ENCODE measurements at regions not wholly inside any gene's neighbourhood (a gene's known extent, or its start where the extent isn't known, plus 50 kb on each side); places are given as distances from the start of the nearest gene placed in this dataset.

DNA sequence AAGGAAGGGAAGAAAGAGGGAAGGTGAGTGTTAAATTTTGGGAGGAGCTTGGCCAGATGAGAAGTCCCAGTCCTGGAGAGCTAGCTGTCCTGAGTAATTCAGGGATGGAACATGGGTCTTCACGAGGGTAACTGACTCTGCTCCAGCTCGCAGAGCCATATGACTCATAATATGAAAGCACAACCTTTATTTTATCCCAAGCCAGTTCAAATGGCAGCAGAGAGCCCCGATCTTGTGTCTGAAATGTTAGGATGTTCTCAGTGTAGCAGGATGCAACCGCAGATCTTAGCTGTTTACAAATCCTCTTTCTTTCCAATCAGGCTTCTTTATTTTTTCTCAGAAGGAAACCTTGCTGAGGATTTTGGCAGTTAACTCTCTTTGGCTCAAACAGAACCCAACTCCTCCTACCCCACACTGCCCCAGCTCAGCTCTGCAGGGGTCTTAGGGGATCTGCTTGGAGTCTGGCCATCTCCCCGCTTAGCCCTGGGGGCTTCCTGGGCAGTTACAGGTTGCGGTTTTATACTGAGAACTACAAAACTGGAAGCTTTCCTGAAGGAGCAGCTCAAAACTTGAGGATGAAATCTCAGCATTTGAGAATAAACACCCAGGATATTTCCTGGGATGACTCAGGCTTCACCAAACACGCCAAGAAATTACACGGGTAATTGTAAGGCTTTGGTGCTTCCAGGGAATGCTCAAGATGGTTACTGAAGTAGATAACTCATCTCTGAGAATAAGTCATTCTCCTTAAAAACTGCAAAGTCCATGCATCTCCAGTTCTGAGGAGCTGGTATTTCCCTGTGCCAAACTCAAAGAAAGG is 92.5 kb downstream of the VCPKMT start:
- Histone ChIP-seq H3K4me3 (ENCODE audit: control insufficient read depth in 1 of 2, extremely low read depth in 1 of 2, low read length in 1 of 2) (no peak overlapping the region), H3K36me3 (ENCODE audit: control insufficient read depth in 2 of 2, extremely low read depth in 1 of 2, insufficient read depth in 1 of 2, low read length in 1 of 2) (no peaks in the 10 kb centered on the region), H3K9me3 (no peaks in the 10 kb centered on the region), H3K27ac (ENCODE audit: low read length) (no peak overlapping the region), H3K27me3 (replicated peaks in 1 of 2; ENCODE audit: control insufficient read depth in 2 of 2, extremely low read depth in 1 of 2, insufficient read depth in 2 of 2, low read length in 1 of 2) (no peaks in the 10 kb centered on the region), H3K4me1 (ENCODE audit: control insufficient read depth in 1 of 2, extremely low read depth in 1 of 2, insufficient read depth in 2 of 2, low read length in 2 of 2) (peaks cover 2 to 15% of the 10 kb centered on the region in 2 experiments)
- POLR2A ChIA-PET: interaction anchor here in 1 of 2 donors (1.1 kb wide), 1 partner anchor 92 kb away, joined by 6 read pairs; the partner anchor contains the start of gene VCPKMT
- Mint-ChIP-seq H3K9me3 (peaks cover 10 to 21% (median 12%) of the 10 kb centered on the region in 3 donors), H3K36me3 (peaks cover 49% of the 10 kb centered on the region), H3K27ac (no peak overlapping the region), H3K4me3 (no peak overlapping the region), H3K4me1 (peaks cover 15 to 20% (median 15%) of the 10 kb centered on the region in 3 donors), H3K27me3 (no peaks in the 10 kb centered on the region)
- CTCF ChIA-PET: no interaction called here
- ATAC-seq (replicated peaks in 1 of 4) (no peak), DNase-seq (no peak)
- WGBS (ENCODE audit: insufficient coverage): 100% methylated on average over 2 of the region's 8 CpGs

DNA sequence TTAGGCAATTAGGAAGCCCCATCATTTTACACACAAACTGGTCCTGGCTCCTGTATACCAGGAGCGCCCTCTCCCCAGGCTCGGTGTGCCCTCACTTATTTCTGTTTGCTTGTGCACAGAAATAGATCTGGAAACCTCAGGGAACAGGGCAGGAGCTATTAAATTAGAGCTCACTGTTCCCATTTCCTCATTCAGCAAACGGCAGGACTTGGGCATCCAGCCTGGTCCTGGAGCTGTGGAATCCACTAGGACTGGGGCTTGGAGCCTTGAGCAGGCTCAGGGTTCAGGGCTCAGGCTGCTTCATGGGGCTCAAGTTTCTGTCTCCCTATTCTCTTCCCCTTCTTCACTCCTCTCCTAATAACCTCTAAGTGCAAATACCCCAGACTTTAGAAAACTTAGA is 91.3 kb downstream of the VCPKMT start:
- Mint-ChIP-seq H3K4me3 (no peak overlapping the region), H3K36me3 (peaks cover 43% of the 10 kb centered on the region), H3K4me1 (peaks cover 15 to 20% (median 15%) of the 10 kb centered on the region in 3 donors), H3K27me3 (no peaks in the 10 kb centered on the region), H3K27ac (no peak overlapping the region), H3K9me3 (peaks cover 10 to 17% (median 12%) of the 10 kb centered on the region in 3 donors)
- H3K4me1 ChIP-seq (ENCODE audit: control insufficient read depth in 1 of 2, extremely low read depth in 1 of 2, insufficient read depth in 2 of 2, low read length in 2 of 2): peaks cover 2 to 15% of the 10 kb centered on the region in 2 experiments
- peaks cover 0 to 3% of the 10 kb centered on the region in 2 donors for H3K36me3 ChIP-seq (ENCODE audit: control insufficient read depth in 2 of 2, extremely low read depth in 1 of 2, insufficient read depth in 1 of 2, low read length in 1 of 2)
- no peaks in the 10 kb centered on the region for H3K9me3 ChIP-seq
- ChIA-PET CTCF (no interaction called here), POLR2A (no interaction called here)
- no peak overlapping the region for H3K4me3 ChIP-seq (ENCODE audit: control insufficient read depth in 1 of 2, extremely low read depth in 1 of 2, low read length in 1 of 2)
- DNase-seq: no peak
- ATAC-seq (replicated peaks in 1 of 4): no peak
- WGBS (ENCODE audit: insufficient coverage): 89% methylated on average over 3 of the region's 3 CpGs
- no peaks in the 10 kb centered on the region for H3K27me3 ChIP-seq (replicated peaks in 1 of 2; ENCODE audit: control insufficient read depth in 2 of 2, extremely low read depth in 1 of 2, insufficient read depth in 2 of 2, low read length in 1 of 2)
- no peak overlapping the region for H3K27ac ChIP-seq (ENCODE audit: low read length)

DNA sequence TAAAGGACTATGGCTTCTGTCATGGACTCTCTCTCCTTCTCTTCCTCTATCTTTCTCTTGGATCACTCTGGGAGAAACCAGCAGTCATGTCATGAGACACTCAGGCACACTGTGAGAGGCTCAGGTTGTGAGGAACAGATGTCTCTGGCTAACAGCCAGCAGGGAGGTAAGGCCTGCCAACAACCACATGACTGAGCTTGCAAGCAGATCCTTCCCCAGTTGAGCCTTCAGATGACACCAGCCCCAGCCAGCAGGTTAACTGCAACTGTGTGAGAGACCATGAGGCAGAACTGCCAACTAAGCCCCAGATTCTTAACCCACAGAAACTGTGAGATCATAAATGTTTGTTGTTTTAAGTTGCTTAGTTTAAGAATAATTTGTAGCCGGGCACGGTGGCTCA is 90.6 kb downstream of the VCPKMT start:
- Mint-ChIP-seq H3K9me3 (peaks cover 7 to 12% (median 7%) of the 10 kb centered on the region in 3 donors), H3K4me3 (no peak overlapping the region), H3K27ac (no peak overlapping the region), H3K36me3 (peaks cover 42% of the 10 kb centered on the region), H3K4me1 (peaks cover 14 to 15% (median 14%) of the 10 kb centered on the region in 3 donors), H3K27me3 (no peaks in the 10 kb centered on the region)
- peaks cover 0 to 3% of the 10 kb centered on the region in 2 donors for H3K36me3 ChIP-seq (ENCODE audit: control insufficient read depth in 2 of 2, extremely low read depth in 1 of 2, insufficient read depth in 1 of 2, low read length in 1 of 2)
- no peak for ATAC-seq (replicated peaks in 1 of 4)
- no peak overlapping the region for H3K4me3 ChIP-seq (ENCODE audit: control insufficient read depth in 1 of 2, extremely low read depth in 1 of 2, low read length in 1 of 2)
- DNase-seq: peak in 1 of 35 experiments; percentile 20
- H3K27ac ChIP-seq (ENCODE audit: low read length): no peak overlapping the region
- POLR2A ChIA-PET: interaction anchor here in 1 of 2 donors (0.6 kb wide), 1 partner anchor 84 kb away, joined by 4 read pairs; no protein-coding TSS in a partner anchor
- H3K4me1 ChIP-seq (ENCODE audit: control insufficient read depth in 1 of 2, extremely low read depth in 1 of 2, insufficient read depth in 2 of 2, low read length in 2 of 2): peaks cover 2 to 14% of the 10 kb centered on the region in 2 experiments
- H3K27me3 ChIP-seq (replicated peaks in 1 of 2; ENCODE audit: control insufficient read depth in 2 of 2, extremely low read depth in 1 of 2, insufficient read depth in 2 of 2, low read length in 1 of 2): no peaks in the 10 kb centered on the region
- CTCF ChIA-PET: no interaction called here
- no CpG with 5 or more reads among the region's 2 CpGs for WGBS (ENCODE audit: insufficient coverage)
- no peaks in the 10 kb centered on the region for H3K9me3 ChIP-seq

DNA sequence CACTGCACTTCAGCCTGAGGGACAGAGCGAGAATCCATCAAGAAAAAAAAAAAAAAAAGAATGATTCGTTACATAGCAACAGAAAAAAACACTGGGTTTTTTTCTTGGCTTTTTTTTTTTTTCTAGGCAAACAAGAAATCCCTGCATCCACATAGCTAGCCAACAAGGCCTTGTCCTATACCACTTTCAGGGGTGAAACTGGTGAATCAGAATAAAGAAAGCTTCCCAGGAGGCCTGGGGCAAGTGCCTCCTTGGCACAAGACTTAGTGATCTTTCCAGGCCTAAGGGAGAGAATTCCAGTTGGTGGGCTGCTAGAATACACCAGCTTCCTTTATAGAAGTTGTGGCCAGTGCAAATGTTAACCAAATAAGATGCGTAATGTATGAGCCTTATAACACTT is 90.0 kb downstream of the VCPKMT start:
- Mint-ChIP-seq H3K4me3 (no peak overlapping the region), H3K27ac (no peak overlapping the region), H3K36me3 (peaks cover 42% of the 10 kb centered on the region), H3K4me1 (peaks cover 8% of the 10 kb centered on the region in 3 donors), H3K9me3 (peaks cover 7 to 9% (median 7%) of the 10 kb centered on the region in 3 donors), H3K27me3 (no peaks in the 10 kb centered on the region)
- ChIA-PET POLR2A (interaction anchor here in 1 of 2 donors (0.6 to 0.7 kb wide), 2 partner anchors 84 to 388 kb away, joined by 4 to 6 read pairs; no protein-coding TSS in a partner anchor), CTCF (no interaction called here)
- Histone ChIP-seq H3K4me3 (ENCODE audit: control insufficient read depth in 1 of 2, extremely low read depth in 1 of 2, low read length in 1 of 2) (no peak overlapping the region), H3K4me1 (ENCODE audit: control insufficient read depth in 1 of 2, extremely low read depth in 1 of 2, insufficient read depth in 2 of 2, low read length in 2 of 2) (peaks cover 2 to 8% of the 10 kb centered on the region in 2 experiments), H3K36me3 (ENCODE audit: control insufficient read depth in 2 of 2, extremely low read depth in 1 of 2, insufficient read depth in 1 of 2, low read length in 1 of 2) (peaks cover 0 to 3% of the 10 kb centered on the region in 2 donors), H3K27ac (ENCODE audit: low read length) (no peak overlapping the region), H3K9me3 (no peaks in the 10 kb centered on the region), H3K27me3 (replicated peaks in 1 of 2; ENCODE audit: control insufficient read depth in 2 of 2, extremely low read depth in 1 of 2, insufficient read depth in 2 of 2, low read length in 1 of 2) (no peaks in the 10 kb centered on the region)
- ATAC-seq (replicated peaks in 1 of 4) (no peak), DNase-seq (no peak)
- WGBS (ENCODE audit: insufficient coverage): no CpG with 5 or more reads among the region's 3 CpGs

DNA sequence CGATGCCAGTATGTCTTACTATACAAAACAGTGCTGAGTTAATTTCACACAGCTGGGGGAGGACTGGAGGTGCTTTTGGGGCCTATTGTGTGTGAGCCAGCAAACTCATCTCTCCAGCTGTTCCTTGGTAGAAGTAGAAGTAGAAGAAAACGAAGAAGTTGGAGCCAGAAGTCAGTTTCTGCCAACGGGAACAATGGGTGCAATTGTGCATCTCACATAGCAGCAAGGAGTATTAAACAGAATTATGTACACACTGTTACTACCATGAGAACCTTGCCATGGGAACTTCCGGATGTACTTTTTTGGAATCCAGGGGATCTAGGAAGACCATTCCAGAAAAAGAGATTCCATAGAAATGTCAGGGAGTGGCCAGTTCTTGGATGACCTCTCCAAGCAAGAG is 88.6 kb downstream of the VCPKMT start:
- H3K27ac Mint-ChIP-seq: no peak overlapping the region

DNA sequence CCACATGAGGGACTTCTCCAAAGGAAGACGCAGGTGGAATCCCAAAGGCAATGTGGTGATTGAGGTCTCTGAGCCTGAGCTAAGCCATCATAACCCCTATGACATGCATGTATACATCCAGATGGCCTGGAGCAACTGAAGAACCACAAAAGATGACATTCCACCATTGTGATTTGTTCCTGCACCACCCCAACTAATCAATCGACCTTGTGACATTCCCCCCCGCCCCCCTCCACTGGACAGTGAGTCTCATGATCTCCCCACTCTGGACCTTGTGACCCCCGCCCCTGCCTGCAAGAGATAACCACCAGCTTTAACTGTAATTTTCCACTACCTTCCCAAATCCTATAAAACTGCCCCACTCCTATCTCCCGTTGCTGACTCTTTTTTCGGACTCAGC is 87.9 kb downstream of the VCPKMT start:
- no peak overlapping the region for H3K4me3 ChIP-seq (ENCODE audit: control insufficient read depth in 1 of 2, extremely low read depth in 1 of 2, low read length in 1 of 2)
- H3K4me1 ChIP-seq (ENCODE audit: control insufficient read depth in 1 of 2, extremely low read depth in 1 of 2, insufficient read depth in 2 of 2, low read length in 2 of 2): no peaks in the 10 kb centered on the region
- no peak for DNase-seq
- CTCF ChIA-PET: interaction anchor here in 1 of 2 donors (1.6 kb wide), 1 partner anchor 167 kb away, joined by 7 read pairs; no protein-coding TSS in a partner anchor
- H3K27ac ChIP-seq (ENCODE audit: low read length): no peak overlapping the region
- Mint-ChIP-seq H3K36me3 (peaks cover 49% of the 10 kb centered on the region), H3K27me3 (no peaks in the 10 kb centered on the region), H3K4me3 (no peak overlapping the region), H3K9me3 (peaks cover 7 to 9% (median 7%) of the 10 kb centered on the region in 3 donors), H3K27ac (peak overlapping the region in 1 of 2 donors; percentile 7), H3K4me1 (peaks cover 0 to 6% (median 0%) of the 10 kb centered on the region in 3 donors)
- no peak for ATAC-seq (replicated peaks in 1 of 4)
- POLR2A ChIA-PET: no interaction called here
- H3K9me3 ChIP-seq: no peaks in the 10 kb centered on the region
- H3K27me3 ChIP-seq (replicated peaks in 1 of 2; ENCODE audit: control insufficient read depth in 2 of 2, extremely low read depth in 1 of 2, insufficient read depth in 2 of 2, low read length in 1 of 2): no peaks in the 10 kb centered on the region
- peaks cover 0 to 3% of the 10 kb centered on the region in 2 donors for H3K36me3 ChIP-seq (ENCODE audit: control insufficient read depth in 2 of 2, extremely low read depth in 1 of 2, insufficient read depth in 1 of 2, low read length in 1 of 2)
- WGBS (ENCODE audit: insufficient coverage): 89% methylated on average over 4 of the region's 6 CpGs

More for the DNA sequence above, 88.6 kb downstream of the VCPKMT start:
- no CpG with 5 or more reads among the region's 4 CpGs for WGBS (ENCODE audit: insufficient coverage)
- no peak overlapping the region for H3K4me3 Mint-ChIP-seq
- H3K36me3 ChIP-seq (ENCODE audit: control insufficient read depth in 2 of 2, extremely low read depth in 1 of 2, insufficient read depth in 1 of 2, low read length in 1 of 2): peaks cover 0 to 3% of the 10 kb centered on the region in 2 donors
- H3K9me3 ChIP-seq: no peaks in the 10 kb centered on the region
- peaks cover 51% of the 10 kb centered on the region for H3K36me3 Mint-ChIP-seq
- DNase-seq: no peak
- H3K27me3 Mint-ChIP-seq: no peaks in the 10 kb centered on the region
- H3K4me1 Mint-ChIP-seq: peaks cover 0 to 6% (median 0%) of the 10 kb centered on the region in 3 donors
- ATAC-seq (replicated peaks in 1 of 4): no peak
- H3K27me3 ChIP-seq (replicated peaks in 1 of 2; ENCODE audit: control insufficient read depth in 2 of 2, extremely low read depth in 1 of 2, insufficient read depth in 2 of 2, low read length in 1 of 2): no peaks in the 10 kb centered on the region
- no peak overlapping the region for H3K4me3 ChIP-seq (ENCODE audit: control insufficient read depth in 1 of 2, extremely low read depth in 1 of 2, low read length in 1 of 2)
- ChIA-PET CTCF (interaction anchor here (0.9 to 1.6 kb wide), 2 partner anchors 15 to 166 kb away, joined by 3 to 7 read pairs; no protein-coding TSS in a partner anchor), POLR2A (interaction anchor here in 1 of 2 donors (0.6 kb wide), 1 partner anchor 76 kb away, joined by 3 read pairs; no protein-coding TSS in a partner anchor)
- no peaks in the 10 kb centered on the region for H3K4me1 ChIP-seq (ENCODE audit: control insufficient read depth in 1 of 2, extremely low read depth in 1 of 2, insufficient read depth in 2 of 2, low read length in 2 of 2)
- H3K27ac ChIP-seq (ENCODE audit: low read length): no peak overlapping the region
- peaks cover 7 to 9% (median 7%) of the 10 kb centered on the region in 3 donors for H3K9me3 Mint-ChIP-seq
